ENCODE measurements at regions not wholly inside any gene's neighbourhood (a gene's known extent, or its start where the extent isn't known, plus 50 kb on each side); places are given as distances from the start of the nearest gene placed in this dataset.
A peak's percentile ranks its signal among the peaks of the same experiment; 100 is the strongest.

DNA sequence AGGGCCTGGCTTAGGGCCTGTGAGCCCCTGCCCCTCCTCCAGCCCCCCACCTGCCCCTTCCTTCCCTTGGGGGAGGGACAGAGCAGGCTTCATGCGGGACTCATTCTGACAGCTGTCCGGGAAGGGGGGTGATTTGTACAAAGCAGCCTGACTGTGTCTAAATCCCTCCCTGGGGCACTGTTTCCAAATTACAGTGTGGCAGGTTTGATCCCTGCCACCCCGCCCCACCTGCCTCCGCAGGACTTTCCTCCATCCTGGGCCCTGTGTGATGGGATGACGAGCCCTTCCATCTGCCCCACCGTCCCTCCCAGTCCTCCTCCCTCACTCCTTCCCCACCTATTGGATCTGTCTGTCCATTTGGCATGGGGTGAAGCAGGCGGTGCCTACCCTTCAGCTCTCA is 363.9 kb downstream of the BCL11B start:
- DNase-seq (ENCODE audit: low read depth): no peak
- H3K4me3 ChIP-seq (ENCODE audit: low read depth, low read length): no peak overlapping the region
- in situ Hi-C loops (cut with HindIII; ENCODE audit: low sequenced_read_pairs): no loop called here
- TF ChIP-seq, protein P1, sequence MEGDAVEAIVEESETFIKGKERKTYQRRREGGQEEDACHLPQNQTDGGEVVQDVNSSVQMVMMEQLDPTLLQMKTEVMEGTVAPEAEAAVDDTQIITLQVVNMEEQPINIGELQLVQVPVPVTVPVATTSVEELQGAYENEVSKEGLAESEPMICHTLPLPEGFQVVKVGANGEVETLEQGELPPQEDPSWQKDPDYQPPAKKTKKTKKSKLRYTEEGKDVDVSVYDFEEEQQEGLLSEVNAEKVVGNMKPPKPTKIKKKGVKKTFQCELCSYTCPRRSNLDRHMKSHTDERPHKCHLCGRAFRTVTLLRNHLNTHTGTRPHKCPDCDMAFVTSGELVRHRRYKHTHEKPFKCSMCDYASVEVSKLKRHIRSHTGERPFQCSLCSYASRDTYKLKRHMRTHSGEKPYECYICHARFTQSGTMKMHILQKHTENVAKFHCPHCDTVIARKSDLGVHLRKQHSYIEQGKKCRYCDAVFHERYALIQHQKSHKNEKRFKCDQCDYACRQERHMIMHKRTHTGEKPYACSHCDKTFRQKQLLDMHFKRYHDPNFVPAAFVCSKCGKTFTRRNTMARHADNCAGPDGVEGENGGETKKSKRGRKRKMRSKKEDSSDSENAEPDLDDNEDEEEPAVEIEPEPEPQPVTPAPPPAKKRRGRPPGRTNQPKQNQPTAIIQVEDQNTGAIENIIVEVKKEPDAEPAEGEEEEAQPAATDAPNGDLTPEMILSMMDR (IDR thresholded peaks at IDR 0.05; ENCODE audit: low read depth, low read length, missing control alignments): no peak

DNA sequence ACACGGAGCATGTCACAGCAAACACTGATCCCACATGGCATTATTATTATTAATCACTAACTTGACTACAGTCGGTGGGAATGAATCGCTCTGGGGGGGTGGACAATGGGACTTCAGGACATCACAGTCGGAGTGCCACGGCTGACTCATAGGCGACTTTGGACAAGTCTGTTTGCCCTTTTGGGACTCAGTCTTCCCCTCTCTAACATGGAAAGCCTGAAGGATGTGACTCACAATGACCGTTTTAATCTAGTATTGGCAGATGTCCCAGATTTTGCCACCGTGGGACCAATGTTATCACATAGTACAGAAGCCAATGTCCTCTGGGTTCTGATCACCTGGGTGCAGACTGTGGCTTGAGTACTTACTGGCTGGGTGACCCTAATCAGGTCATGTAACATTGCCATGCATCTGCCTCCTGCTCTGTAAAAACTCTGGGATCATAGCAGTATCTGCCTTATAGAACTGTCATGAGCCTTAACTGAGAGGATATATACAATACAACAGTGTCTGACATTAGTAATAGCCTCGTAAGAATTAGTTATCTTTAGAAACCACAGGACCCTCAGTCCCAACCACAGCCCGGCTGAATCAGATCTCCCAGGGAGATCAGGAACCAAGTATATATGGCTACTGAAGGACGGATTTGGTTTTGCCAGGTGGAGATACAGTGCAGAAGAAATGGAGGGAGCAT is 362.6 kb downstream of the BCL11B start:
- peak; percentile 66 for DNase-seq (ENCODE audit: low read depth)
- H3K4me3 ChIP-seq (ENCODE audit: low read depth, low read length): no peak overlapping the region
- in situ Hi-C loops (cut with HindIII; ENCODE audit: low sequenced_read_pairs): no loop called here
- TF ChIP-seq, protein P1 (IDR thresholded peaks at IDR 0.05; ENCODE audit: low read depth, low read length, missing control alignments): no peak

DNA sequence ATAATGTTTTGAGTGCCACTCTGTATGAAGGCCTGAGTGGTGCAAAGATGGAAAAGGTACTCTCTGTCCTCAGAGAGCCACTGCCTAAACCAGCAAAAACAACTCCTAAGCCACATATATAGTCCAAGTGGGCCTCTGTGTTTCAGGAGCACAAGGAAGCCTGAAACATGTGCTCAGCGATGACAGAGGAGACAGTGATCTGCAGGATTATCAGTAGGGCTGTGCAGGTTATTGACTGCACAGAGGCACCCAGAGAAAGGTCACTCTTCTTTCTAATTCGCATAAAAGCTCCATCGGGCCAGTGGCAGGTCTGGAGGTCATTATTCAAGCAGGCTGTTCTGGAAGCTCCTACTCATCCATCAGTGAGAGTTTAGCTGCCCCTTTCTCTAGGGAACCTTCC is 361.9 kb downstream of the BCL11B start:
- in situ Hi-C loops (cut with HindIII; ENCODE audit: low sequenced_read_pairs): no loop called here
- TF ChIP-seq, protein P1 (IDR thresholded peaks at IDR 0.05; ENCODE audit: low read depth, low read length, missing control alignments): no peak
- no peak overlapping the region for H3K4me3 ChIP-seq (ENCODE audit: low read depth, low read length)
- no peak for DNase-seq (ENCODE audit: low read depth)

DNA sequence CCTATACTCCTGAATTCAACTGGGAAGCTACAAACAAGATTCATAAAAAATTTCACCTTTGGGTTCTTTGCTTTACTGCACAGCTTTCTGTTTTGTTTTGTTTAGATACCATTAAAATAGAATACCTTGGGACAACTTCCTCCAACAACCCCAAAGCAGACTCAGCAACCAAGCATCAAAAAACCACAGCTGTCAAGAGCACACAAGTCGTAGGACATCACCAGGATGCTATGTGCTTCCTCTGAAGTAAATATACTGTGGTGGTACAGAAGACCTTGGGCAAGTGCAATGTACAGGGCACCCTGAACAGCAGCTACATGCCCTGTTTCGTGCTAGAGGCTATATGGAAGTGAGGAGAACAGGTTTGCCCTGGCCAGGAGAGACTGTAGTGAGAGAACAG is 359.3 kb downstream of the BCL11B start:
- no peak for DNase-seq (ENCODE audit: low read depth)
- no peak overlapping the region for H3K4me3 ChIP-seq (ENCODE audit: low read depth, low read length)
- in situ Hi-C loops (cut with HindIII; ENCODE audit: low sequenced_read_pairs): no loop called here
- TF ChIP-seq, protein P1 (IDR thresholded peaks at IDR 0.05; ENCODE audit: low read depth, low read length, missing control alignments): no peak

DNA sequence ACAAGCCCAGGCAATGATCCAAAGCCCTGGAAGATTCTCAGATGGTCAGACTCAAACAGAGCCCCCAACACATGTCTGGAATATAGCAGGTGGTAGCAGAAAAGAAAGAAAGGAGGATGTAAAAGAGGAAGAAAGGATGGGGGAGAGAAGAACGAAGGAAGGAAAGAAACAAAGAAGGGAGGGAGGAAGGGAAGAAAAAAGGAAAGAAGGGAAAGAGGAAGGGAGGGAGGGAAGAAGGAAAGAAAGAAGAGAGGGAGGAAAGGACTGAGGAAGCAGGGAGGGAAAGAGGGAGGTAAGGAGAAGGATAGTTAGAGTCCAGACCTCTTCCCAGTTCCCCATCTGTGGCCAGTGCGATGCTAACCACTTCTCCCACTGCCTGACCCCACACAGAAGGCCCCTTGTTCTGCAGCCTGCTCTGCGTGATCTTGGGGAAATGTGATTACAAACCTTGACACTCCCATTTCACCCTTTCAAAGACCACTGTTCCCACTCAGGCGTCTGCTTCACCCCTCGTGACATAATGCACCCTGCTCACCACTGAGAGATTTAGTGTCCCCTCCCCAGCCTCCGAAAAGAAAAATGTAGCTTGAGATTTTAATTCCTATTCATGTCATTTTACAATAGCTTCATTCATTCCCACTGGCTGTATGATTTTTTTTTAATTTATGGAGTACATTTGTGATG is 357.9 kb downstream of the BCL11B start:
- TF ChIP-seq, protein P1 (IDR thresholded peaks at IDR 0.05; ENCODE audit: low read depth, low read length, missing control alignments): no peak
- DNase-seq (ENCODE audit: low read depth): no peak
- in situ Hi-C loops (cut with HindIII; ENCODE audit: low sequenced_read_pairs): no loop called here
- H3K4me3 ChIP-seq (ENCODE audit: low read depth, low read length): no peak overlapping the region

DNA sequence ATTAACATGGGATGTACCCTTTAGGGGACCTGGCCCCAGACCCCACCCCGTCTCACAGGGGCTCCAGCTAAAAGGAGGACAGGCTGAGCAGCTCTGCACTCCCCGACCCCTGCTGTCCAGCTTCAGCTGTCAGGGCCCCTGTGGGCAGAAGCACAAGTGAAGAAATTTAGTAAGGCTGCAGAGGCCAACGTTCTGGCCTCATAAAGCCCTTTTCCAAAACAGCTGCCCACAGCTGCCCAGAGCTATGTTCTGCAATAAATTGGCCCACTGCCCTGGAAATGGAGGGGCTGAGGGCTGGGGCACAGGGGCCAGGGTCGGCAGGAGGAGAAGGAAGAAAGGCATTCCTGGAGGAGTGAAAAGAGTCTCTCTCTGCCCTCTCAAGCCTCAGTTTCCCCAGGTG is 357.1 kb downstream of the BCL11B start:
- H3K4me3 ChIP-seq (ENCODE audit: low read depth, low read length): no peak overlapping the region
- in situ Hi-C loops (cut with HindIII; ENCODE audit: low sequenced_read_pairs): no loop called here
- DNase-seq (ENCODE audit: low read depth): no peak
- TF ChIP-seq, protein P1 (IDR thresholded peaks at IDR 0.05; ENCODE audit: low read depth, low read length, missing control alignments): no peak
